OCI-LY7 (cell line): ENCODE measurements at regions not wholly inside any gene's neighbourhood (a gene's known extent, or its start where the extent isn't known, plus 50 kb on each side); places are given as distances from the start of the nearest gene placed in this dataset.

ENCODE experiments used
- EZH2phosphoT487 ChIP-seq: fragments of 200-600 bp; sonication (generic); IDR thresholded peaks from 2 replicates; pipeline ENCODE4 v1.6.1; 2018; ENCODE audit warnings: low read depth, borderline replicate concordance, mild to moderate bottlenecking, mixed run types, antibody characterized with exemption, low read length, moderate library complexity, mixed read lengths
- TF ChIP-seq, protein P1 (sequence below): fragments of 200-600 bp; sonication (generic); conservative IDR thresholded peaks from 2 replicates; pipeline ENCODE4 v1.5.1; 2014; ENCODE audit warnings: mild to moderate bottlenecking, antibody characterized with exemption, low read length, moderate library complexity, mixed read lengths

DNA sequence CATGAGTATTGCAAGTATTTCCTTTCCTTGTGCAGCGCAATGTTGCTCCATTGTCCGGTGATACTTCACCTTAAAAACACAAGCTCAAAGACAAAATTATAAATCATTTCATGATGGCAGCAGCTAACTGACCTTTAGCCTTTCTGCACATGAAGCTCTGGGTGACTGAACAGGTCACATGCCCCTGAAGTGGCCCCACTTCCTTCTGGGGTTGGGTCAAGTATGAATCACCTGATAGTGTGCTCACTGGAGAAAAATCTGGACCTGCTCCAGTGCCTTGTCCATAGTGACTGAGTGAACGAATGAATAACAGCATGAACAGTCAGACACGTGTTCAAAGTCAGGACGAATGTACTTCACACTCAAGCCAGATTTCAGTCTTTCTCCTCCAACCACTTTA is 658.9 kb downstream of the NPHP4 start:
- TF ChIP-seq, protein P1, sequence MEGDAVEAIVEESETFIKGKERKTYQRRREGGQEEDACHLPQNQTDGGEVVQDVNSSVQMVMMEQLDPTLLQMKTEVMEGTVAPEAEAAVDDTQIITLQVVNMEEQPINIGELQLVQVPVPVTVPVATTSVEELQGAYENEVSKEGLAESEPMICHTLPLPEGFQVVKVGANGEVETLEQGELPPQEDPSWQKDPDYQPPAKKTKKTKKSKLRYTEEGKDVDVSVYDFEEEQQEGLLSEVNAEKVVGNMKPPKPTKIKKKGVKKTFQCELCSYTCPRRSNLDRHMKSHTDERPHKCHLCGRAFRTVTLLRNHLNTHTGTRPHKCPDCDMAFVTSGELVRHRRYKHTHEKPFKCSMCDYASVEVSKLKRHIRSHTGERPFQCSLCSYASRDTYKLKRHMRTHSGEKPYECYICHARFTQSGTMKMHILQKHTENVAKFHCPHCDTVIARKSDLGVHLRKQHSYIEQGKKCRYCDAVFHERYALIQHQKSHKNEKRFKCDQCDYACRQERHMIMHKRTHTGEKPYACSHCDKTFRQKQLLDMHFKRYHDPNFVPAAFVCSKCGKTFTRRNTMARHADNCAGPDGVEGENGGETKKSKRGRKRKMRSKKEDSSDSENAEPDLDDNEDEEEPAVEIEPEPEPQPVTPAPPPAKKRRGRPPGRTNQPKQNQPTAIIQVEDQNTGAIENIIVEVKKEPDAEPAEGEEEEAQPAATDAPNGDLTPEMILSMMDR, result no peak
- no peak for TF ChIP-seq EZH2phosphoT487
